RWPE1 (cell line): ENCODE measurements at regions not wholly inside any gene's neighbourhood (a gene's known extent, or its start where the extent isn't known, plus 50 kb on each side); places are given as distances from the start of the nearest gene placed in this dataset.
A peak's percentile ranks its signal among the peaks of the same experiment; 100 is the strongest.

Source experiments
- CTCF ChIA-PET: fragments of 350-600 bp; sonication (Branson Sonifier 250); formaldehyde crosslinking; extraction: SDS; loops from one replicate; lab custom pipeline; 2021; lab: Yijun Ruan, JAX
- POLR2A ChIA-PET: fragments of 400-600 bp; formaldehyde crosslinking; extraction: SDS; loops from one replicate; lab custom pipeline; 2020; ENCODE audit warnings: antibody characterized with exemption; ENCODE audit not compliant: low non-redundant PET; lab: Yijun Ruan, JAX
- DNase-seq: peaks from one replicate; pipeline ENCODE4 v3.0.0; 2012; ENCODE audit warnings: low spot score
- H3K27ac ChIP-seq: fragments of 450-650 bp; 2 replicates; pipeline ENCODE4 v1.5.1; 2017
- TF ChIP-seq, protein P1 (sequence below): fragments of 450-650 bp; conservative IDR thresholded peaks from 2 replicates; pipeline ENCODE4 v1.5.1; 2017; ENCODE audit warnings: low read depth, mild to moderate bottlenecking

DNA sequence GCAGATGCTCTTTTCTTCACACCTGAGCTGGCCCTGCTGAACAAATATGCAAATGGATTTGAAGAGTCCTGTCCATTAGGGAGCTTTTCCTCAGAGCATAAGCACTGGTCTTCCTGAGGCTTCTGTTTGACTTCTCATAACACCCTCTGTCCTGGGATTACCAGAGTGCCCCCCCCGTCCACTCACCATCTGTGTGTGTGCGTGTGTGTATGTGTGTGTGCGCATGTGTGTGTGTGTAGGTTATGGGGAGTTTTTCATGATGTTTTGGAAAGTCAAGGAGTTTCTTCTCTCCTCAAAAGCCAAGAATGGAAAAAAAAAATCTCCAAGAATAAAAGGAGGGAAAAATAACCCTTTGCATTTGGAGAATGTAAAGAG lies 57.7 kb upstream of the COMTD1 start:
- ChIA-PET CTCF (interaction anchor here (0.6 to 1.2 kb wide), 2 partner anchors 87 to 102 kb away, joined by 3 to 6 read pairs; no protein-coding TSS in a partner anchor), POLR2A (no interaction called here)
- DNase-seq = no peak
- H3K27ac ChIP-seq = peak overlapping the region; percentile 97
- TF ChIP-seq, protein P1, sequence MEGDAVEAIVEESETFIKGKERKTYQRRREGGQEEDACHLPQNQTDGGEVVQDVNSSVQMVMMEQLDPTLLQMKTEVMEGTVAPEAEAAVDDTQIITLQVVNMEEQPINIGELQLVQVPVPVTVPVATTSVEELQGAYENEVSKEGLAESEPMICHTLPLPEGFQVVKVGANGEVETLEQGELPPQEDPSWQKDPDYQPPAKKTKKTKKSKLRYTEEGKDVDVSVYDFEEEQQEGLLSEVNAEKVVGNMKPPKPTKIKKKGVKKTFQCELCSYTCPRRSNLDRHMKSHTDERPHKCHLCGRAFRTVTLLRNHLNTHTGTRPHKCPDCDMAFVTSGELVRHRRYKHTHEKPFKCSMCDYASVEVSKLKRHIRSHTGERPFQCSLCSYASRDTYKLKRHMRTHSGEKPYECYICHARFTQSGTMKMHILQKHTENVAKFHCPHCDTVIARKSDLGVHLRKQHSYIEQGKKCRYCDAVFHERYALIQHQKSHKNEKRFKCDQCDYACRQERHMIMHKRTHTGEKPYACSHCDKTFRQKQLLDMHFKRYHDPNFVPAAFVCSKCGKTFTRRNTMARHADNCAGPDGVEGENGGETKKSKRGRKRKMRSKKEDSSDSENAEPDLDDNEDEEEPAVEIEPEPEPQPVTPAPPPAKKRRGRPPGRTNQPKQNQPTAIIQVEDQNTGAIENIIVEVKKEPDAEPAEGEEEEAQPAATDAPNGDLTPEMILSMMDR = no peak

DNA sequence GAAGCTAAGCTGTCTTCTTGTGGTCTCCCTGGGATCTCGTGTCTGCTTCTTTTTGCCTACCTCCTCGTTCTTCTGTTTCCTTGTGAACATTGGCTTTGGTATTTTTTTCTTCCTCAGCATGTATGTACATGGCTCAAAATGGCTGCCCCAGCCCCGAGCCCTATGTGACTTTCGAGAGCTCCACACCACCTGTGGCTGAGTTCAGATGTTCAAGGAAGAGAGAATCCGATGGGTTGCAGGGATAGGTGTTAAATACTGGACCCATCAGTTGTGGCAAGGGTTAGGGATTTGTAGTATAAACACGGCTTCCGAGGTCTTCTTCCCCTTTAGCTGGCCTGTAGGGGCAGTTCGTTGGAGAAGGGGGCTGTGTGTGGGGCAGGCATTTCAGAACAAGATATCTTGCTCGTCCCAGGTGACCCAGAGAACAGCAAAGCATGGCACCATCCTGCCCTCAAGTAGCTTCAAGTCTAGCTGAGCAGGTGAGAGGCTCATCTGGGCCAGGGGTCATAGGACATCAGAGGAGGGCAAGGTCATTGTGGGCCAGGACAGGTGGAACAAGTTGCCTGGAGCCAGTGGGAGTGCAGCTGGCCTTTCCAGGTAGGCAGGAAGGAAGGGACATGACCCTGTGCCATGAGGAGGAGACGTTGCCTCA lies 57.2 kb upstream of the COMTD1 start:
- ChIA-PET POLR2A (no interaction called here), CTCF (interaction anchor here (0.6 to 1.2 kb wide), 3 partner anchors 56 to 102 kb away, joined by 3 to 6 read pairs (median 3); no protein-coding TSS in a partner anchor)
- TF ChIP-seq, protein P1 = no peak
- H3K27ac ChIP-seq = no peak overlapping the region
- DNase-seq = no peak

DNA sequence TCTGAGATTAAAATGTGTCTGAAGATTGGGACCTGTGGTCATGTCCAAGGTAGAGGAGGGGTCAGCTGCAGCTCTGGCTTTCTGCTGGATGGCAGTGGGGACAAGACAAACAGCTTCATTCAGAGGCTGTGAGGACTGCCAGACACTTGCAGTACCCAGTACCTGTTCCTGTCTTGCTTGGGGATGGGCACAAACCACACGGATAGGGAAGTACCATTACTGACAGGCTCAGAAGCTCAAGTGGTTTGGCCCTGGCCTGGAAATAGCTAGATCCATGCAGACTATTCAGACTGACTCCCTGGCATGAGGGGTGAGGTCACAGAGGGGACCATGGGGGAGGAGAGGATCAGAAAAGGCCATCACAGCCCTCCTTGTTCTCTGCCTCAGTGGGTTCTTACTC lies 56.0 kb upstream of the COMTD1 start:
- POLR2A ChIA-PET = no interaction called here
- TF ChIP-seq, protein P1 = no peak
- CTCF ChIA-PET = interaction anchor here (1.6 kb wide), 1 partner anchor 56 kb away, joined by 6 read pairs; the partner anchor contains the start of gene COMTD1
- no peak for DNase-seq
- no peak overlapping the region for H3K27ac ChIP-seq

DNA sequence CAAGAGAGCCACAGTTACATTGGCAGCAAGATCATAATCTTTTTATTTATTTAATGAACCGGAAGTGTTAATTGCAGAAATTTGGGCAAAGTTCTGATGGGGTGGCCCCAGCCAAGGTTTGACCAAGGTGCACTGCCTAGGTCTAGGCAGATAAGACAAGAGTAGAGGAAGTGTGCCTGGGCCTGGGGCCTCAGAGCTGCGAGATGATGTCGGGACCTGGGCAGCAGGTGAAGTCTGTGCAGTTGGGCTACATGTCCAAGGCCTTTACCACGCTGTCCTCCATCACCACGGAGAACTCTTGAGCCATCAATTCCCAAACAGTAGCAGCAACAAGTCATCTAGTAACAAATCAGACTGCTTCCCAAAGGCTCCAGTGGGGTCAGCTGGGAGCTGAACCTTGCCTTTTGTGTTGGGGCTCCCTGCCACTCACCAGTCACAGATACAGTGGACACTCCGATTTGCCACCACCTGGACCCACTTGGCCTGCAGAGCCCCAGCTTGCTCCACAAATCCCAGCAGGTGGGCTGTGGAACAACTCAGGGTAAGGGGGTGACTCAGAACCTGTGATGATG lies 52.5 kb upstream of the COMTD1 start:
- POLR2A ChIA-PET = no interaction called here
- DNase-seq = no peak
- CTCF ChIA-PET = interaction anchor here (0.6 kb wide), 1 partner anchor 1259 kb away, joined by 3 read pairs; no protein-coding TSS in a partner anchor

DNA sequence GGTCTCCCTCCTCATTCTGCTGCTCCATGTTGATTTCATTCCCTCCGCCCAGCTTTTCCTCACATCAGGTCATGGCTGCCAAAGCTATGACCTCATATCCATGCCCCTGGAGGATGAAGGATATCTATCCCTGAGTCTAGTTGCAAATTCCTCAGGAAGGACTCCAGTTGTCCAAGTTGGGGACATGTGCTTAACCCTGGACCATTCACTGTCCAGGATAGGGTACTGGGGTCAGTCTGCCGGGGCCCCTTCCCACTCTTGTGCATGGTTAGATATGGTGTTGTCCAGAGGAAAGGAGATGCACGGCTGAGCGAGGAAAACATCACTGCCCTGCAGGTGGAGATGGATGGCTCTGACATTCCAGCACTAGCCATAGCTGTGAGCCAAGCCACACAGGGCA lies 51.9 kb upstream of the COMTD1 start:
- TF ChIP-seq, protein P1 = no peak
- CTCF ChIA-PET = interaction anchor here (0.6 kb wide), 1 partner anchor 1260 kb away, joined by 3 read pairs; no protein-coding TSS in a partner anchor
- POLR2A ChIA-PET = no interaction called here
- H3K27ac ChIP-seq = no peak overlapping the region
- no peak for DNase-seq

More for the DNA sequence above, 52.5 kb upstream of the COMTD1 start:
- no peak overlapping the region for H3K27ac ChIP-seq
- TF ChIP-seq, protein P1 = no peak

DNA sequence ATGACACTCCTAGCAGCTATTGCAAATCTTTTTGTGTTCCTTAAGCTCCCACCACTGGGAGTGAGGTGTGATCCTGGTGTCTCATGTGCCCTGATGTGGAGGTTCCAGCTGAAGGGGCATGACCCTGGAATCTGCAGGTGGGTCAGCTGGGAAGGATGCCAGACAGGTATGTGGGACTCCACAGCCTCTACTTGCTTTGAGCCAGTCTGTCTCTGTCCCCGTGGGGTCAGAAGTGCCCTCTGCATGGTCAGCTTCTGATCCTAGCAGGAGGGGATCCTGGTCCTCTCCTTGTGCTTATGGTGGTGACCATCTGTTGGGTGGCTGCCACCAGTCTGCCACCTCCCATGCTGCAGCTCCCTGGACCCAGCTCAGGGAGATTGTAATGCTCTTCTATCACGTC lies 51.1 kb upstream of the COMTD1 start:
- CTCF ChIA-PET = no interaction called here
- TF ChIP-seq, protein P1 = no peak
- DNase-seq = no peak
- H3K27ac ChIP-seq = no peak overlapping the region
- POLR2A ChIA-PET = no interaction called here
